ENCODE measurements at regions not wholly inside any gene's neighbourhood (a gene's known extent, or its start where the extent isn't known, plus 50 kb on each side); places are given as distances from the start of the nearest gene placed in this dataset.

DNA sequence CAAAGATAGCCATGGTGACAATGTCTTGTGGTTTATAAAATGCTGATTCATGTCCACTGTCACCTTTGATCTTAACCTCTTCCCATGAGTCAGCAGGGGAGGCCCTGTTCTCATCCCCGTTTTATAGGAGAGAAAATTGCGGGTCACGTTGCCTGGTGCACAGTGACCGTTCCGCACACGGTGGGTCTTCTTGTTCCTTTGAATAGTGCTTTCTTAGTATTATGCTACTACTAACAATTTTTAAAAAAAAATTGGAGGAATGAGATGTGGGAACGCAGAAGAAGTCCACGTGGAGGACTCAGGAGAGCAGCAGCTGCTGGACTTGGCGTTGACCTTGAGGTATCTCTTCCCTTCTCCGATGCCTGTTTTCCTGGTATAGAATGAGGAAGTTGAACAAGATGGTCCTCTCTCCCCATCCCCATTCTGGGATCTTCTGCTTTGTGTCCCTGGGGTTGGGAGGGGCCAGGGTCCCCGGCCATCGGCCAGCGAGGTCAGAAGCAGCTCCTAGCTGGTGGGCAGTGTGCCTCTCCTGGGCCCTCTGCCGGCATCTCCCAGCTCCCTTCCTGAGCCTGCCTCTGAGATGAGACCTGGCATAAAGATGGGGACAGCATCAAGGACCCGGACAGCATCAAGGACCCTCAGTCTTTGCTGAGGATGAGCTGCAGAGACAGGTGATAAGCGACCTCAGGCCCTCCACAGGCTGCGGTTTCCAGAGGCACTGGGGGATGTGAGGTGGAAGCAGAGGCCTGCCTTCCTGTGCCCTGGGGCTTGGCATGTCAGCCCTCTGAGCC, 143.9 kb downstream of the C9orf50 start (continued):
- no peak for TF ChIP-seq ZNF692 (tag by site-specific recombination; IDR thresholded peaks at IDR 0.05)
- no peak for TF ChIP-seq ZNF747 (tag by site-specific recombination; IDR thresholded peaks at IDR 0.05)
- TF ChIP-seq, protein P1, sequence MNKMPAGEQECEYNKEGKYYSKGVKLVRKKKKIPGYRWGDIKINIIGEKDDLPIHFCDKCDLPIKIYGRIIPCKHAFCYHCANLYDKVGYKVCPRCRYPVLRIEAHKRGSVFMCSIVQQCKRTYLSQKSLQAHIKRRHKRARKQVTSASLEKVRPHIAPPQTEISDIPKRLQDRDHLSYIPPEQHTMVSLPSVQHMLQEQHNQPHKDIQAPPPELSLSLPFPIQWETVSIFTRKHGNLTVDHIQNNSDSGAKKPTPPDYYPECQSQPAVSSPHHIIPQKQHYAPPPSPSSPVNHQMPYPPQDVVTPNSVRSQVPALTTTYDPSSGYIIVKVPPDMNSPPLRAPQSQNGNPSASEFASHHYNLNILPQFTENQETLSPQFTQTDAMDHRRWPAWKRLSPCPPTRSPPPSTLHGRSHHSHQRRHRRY (tag by site-specific recombination; IDR thresholded peaks at IDR 0.05): no peak
- TF ChIP-seq ZNF521 (tag by site-specific recombination; IDR thresholded peaks at IDR 0.05): no peak
- no peak for TF ChIP-seq ZNF76 (tag by site-specific recombination; IDR thresholded peaks at IDR 0.05; ENCODE audit: borderline replicate concordance, low read depth)
- no peak for TF ChIP-seq ZNF24 (tag by site-specific recombination; IDR thresholded peaks at IDR 0.05)
- no peak for TF ChIP-seq PRDM2 (tag by site-specific recombination; IDR thresholded peaks at IDR 0.05; ENCODE audit: borderline replicate concordance)

DNA sequence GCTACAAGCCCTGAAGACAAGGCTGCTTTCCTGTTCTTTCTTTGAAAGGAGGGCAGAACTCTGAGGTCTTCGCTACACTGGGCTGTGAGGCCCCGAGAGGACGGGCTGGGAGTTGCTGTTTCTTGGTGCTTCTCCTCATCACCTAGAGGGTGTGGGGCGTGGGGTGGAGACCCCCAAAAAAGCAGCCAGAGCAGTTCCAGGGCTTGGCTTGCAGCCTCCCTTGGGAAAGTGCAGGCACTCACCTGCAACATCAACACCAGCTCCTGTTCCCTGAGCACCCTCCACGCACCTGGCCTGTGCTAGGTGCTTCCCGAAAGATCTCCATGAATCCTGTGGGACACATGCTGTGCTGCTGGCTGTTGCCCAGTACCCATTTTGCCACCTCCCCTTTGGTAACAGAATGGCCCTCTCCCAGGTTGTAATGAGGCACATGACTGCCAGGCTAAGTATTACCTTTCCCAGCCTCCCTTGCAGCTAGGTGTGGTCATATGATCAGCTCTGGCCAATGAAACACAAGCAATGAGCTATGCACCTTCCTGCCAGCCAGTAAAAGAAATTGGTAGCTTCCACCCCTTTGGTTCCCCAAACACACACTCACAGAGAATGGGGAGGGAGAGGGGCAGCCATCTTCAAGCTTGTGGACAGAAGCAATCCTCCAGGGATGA, 146.0 kb downstream of the C9orf50 start:
- no peaks in the 10 kb centered on the region for H3K36me3 ChIP-seq (ENCODE audit: control insufficient read depth in 2 of 2, insufficient read depth in 1 of 2, low read length in 2 of 2)
- no peak overlapping the region for H3K27ac ChIP-seq (ENCODE audit: extremely low read depth, low read depth, low read length)
- ChIA-PET CTCF (interaction anchor here (0.5 to 2.1 kb wide), 2 partner anchors 11 to 301 kb away, joined by 3 to 6 read pairs; no protein-coding TSS in a partner anchor), POLR2A (interaction anchor here (1.1 to 1.3 kb wide), 3 partner anchors 9 to 297 kb away, joined by 3 to 4 read pairs (median 3); partner anchors contain the start of gene IER5L)
- 0 out of 2 replicates have a peak, but pooled peaks cover 2% of the 10 kb centered on the region for H3K4me1 ChIP-seq (ENCODE audit: control insufficient read depth, insufficient read depth, low read length)
- H3K9me3 ChIP-seq (ENCODE audit: control insufficient read depth, insufficient read depth, low read depth, low read length): no peaks in the 10 kb centered on the region
- no peak for TF ChIP-seq ZNF837 (tag by site-specific recombination; IDR thresholded peaks at IDR 0.05)
- peak; percentile 43 for TF ChIP-seq SETDB1 (IDR thresholded peaks at IDR 0.05; ENCODE audit: insufficient read length, low read length)
- TF ChIP-seq, protein P2, sequence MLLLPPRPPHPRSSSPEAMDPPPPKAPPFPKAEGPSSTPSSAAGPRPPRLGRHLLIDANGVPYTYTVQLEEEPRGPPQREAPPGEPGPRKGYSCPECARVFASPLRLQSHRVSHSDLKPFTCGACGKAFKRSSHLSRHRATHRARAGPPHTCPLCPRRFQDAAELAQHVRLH (tag by site-specific recombination; IDR thresholded peaks at IDR 0.05): 0 out of 2 replicates have a peak, but pooled peaks have one; percentile 40
- no peak overlapping the region for H3K4me3 ChIP-seq (ENCODE audit: low read depth, low read length)
